Immature natural killer cell (primary cell): ENCODE measurements at regions not wholly inside any gene's neighbourhood (a gene's known extent, or its start where the extent isn't known, plus 50 kb on each side); places are given as distances from the start of the nearest gene placed in this dataset.

Experiments used
- DNase-seq, 3 donors: peaks; one replicate each; pipeline ENCODE4 v3.0.0; 2022; ENCODE audit warnings: mixed read lengths in 1 of 3
- H3K27ac Mint-ChIP-seq, 6 donors: one replicate each; pipeline ENCODE4 v1.8.0; 2020; ENCODE audit warnings: mixed read lengths in 6 of 6, mild to moderate bottlenecking in 5 of 6, inconsistent platforms in 4 of 6, moderate library complexity in 3 of 6
- H3K27me3 Mint-ChIP-seq, 3 donors: one replicate each; pipeline ENCODE4 v1.8.0; 2020 to 2021; ENCODE audit warnings: low read depth in 3 of 3, mild to moderate bottlenecking in 3 of 3, mixed read lengths in 3 of 3, moderate library complexity in 3 of 3, inconsistent platforms in 1 of 3
- H3K36me3 Mint-ChIP-seq, 3 donors: one replicate each; pipeline ENCODE4 v1.8.0; 2020; ENCODE audit warnings: mixed read lengths in 3 of 3, inconsistent platforms in 2 of 3, mild to moderate bottlenecking in 2 of 3
- H3K4me1 Mint-ChIP-seq, 2 donors: one replicate each; pipeline ENCODE4 v1.8.0; 2020; ENCODE audit warnings: inconsistent platforms in 2 of 2, mild to moderate bottlenecking in 2 of 2, mixed read lengths in 2 of 2, moderate library complexity in 1 of 2
- H3K4me3 Mint-ChIP-seq, 5 donors: one replicate each; pipeline ENCODE4 v1.8.0; 2020; ENCODE audit warnings: mild to moderate bottlenecking in 5 of 5, mixed read lengths in 5 of 5, inconsistent platforms in 3 of 5, moderate library complexity in 3 of 5
- H3K9me3 Mint-ChIP-seq, 6 donors: one replicate each; pipeline ENCODE4 v1.8.0; 2020; ENCODE audit warnings: mild to moderate bottlenecking in 6 of 6, mixed read lengths in 6 of 6, inconsistent platforms in 4 of 6, moderate library complexity in 3 of 6

DNA sequence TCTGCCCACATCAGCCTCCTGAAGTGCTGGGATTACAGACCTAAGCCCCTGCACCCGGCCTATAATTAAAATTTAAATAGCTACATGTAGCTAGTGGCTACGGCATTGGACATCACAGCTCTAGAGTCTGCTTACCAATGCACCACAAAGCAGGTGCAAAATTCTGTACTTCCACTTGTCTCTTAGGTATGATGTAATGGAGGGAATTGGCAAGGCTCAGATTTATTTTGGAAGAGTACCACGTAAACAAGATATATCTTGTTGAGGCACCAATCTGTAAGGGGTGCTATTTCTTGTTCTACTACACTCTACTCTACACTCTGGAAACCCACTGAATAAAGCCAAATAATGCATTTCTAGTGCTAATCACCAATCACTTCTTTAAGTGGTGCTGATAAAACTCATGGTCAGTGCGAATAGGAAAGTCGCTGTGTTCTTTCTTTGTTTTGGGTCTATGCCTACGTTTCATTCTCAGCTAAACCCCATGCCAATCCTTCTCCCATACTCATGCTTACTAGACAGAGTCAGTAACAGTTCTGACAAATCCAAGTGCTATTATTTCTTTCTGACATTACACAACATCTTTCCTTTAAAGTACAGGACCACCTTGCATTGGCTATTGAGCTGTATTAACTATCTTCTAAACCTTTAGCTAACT, 92.3 kb downstream of the GC start:
- peaks cover 2 to 6% (median 4%) of the 10 kb centered on the region in 3 donors for H3K27me3 Mint-ChIP-seq
- DNase-seq: no peak
- no peak overlapping the region for H3K27ac Mint-ChIP-seq
- H3K36me3 Mint-ChIP-seq: no peaks in the 10 kb centered on the region
- no peaks in the 10 kb centered on the region for H3K4me1 Mint-ChIP-seq
- H3K9me3 Mint-ChIP-seq: no peaks in the 10 kb centered on the region
- H3K4me3 Mint-ChIP-seq: no peak overlapping the region

DNA sequence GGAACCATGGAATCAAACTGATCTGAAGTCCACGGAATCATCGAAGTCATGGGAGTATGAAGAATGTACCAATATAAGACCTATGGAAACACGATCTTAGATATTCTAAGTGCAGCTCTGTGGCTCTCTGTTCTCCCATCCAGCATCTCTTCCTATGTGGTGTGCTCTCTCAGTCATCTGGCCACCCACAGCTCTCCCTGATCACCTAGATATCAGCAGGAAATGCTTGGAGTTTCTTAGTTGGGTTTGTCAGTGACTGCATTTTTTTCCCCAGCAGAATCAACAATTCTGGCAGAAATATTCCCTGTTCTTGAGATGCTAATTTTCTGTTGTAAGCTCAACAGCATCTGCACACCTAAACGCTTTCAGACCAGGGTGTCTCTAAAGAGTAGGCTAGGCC, 94.1 kb downstream of the GC start:
- H3K4me1 Mint-ChIP-seq: no peaks in the 10 kb centered on the region
- H3K9me3 Mint-ChIP-seq: no peaks in the 10 kb centered on the region
- no peak overlapping the region for H3K27ac Mint-ChIP-seq
- no peaks in the 10 kb centered on the region for H3K36me3 Mint-ChIP-seq
- H3K27me3 Mint-ChIP-seq: peaks cover 2 to 6% (median 4%) of the 10 kb centered on the region in 3 donors
- H3K4me3 Mint-ChIP-seq: no peak overlapping the region
- no peak for DNase-seq

DNA sequence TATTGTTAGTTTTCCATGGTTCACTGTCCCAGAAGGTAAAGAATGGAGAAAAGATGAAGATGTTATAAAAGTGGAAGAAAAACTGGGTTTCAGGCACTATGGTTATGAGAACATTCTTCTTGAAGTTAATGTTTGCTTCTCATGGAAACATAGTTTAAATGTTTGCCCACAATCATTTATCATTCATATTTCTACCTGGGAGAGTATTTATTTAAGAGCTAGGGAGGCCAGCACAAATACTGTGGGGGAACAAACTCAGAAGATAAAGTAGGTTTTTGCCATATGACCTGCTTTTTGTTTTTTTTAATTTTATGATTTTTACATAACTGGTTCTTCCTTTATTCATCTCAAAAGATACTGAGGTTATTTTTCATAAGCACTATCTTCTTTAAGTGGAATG, 96.8 kb downstream of the GC start:
- Mint-ChIP-seq H3K4me1 (no peaks in the 10 kb centered on the region), H3K36me3 (no peaks in the 10 kb centered on the region)

DNA sequence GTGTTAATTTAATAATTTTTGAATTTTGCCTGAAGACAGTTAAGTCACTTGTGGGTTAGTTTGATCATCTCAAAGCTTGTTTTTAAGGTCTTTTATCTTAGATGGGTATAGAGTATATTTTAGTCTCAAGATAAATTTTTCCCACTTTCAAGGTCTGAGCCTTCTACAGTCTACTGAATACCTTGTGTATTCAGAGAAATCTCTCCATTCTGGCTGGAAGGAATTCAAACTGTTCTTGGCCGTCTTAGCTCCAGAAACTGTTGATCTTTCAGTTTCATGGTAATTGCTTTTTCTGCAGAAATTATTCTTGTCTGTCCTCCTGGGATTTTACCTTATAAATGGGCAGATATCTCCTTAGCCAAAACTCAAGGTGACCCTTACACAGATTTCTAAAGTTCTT, 97.9 kb downstream of the GC start:
- no peaks in the 10 kb centered on the region for H3K9me3 Mint-ChIP-seq
- H3K4me3 Mint-ChIP-seq: no peak overlapping the region
- no peaks in the 10 kb centered on the region for H3K4me1 Mint-ChIP-seq
- H3K27ac Mint-ChIP-seq: no peak overlapping the region
- H3K36me3 Mint-ChIP-seq: no peaks in the 10 kb centered on the region
- DNase-seq: no peak
- H3K27me3 Mint-ChIP-seq: peaks cover 2 to 9% (median 2%) of the 10 kb centered on the region in 3 donors

More for the DNA sequence above, 96.8 kb downstream of the GC start:
- peaks cover 2 to 9% (median 2%) of the 10 kb centered on the region in 3 donors for H3K27me3 Mint-ChIP-seq
- H3K9me3 Mint-ChIP-seq: no peaks in the 10 kb centered on the region
- no peak for DNase-seq
- no peak overlapping the region for H3K27ac Mint-ChIP-seq
- no peak overlapping the region for H3K4me3 Mint-ChIP-seq

DNA sequence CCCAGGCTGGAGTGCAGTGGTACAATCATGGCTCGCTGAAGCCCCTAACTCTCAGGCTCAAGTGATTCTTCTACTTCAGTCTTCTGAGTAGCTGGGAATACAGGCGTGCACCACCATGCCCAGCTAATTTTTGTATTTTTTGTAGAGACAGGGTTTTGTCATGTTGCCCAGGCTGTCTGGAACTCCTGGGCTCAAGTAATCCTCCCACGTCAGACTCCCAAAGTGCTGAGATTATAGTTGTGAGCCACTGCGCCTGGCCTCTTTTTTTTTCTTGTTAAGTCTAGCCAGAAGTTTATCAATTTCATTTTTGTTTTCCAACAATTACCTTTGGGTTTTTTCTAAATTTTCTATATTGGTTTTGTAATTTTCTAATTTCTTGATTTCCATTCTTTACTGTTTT, 100.6 kb downstream of the GC start:
- no peak overlapping the region for H3K27ac Mint-ChIP-seq
- no peaks in the 10 kb centered on the region for H3K36me3 Mint-ChIP-seq
- H3K9me3 Mint-ChIP-seq: no peaks in the 10 kb centered on the region
- H3K4me1 Mint-ChIP-seq: no peaks in the 10 kb centered on the region
- H3K4me3 Mint-ChIP-seq: no peak overlapping the region
- DNase-seq: no peak
- peaks cover 3 to 9% (median 3%) of the 10 kb centered on the region in 3 donors for H3K27me3 Mint-ChIP-seq

DNA sequence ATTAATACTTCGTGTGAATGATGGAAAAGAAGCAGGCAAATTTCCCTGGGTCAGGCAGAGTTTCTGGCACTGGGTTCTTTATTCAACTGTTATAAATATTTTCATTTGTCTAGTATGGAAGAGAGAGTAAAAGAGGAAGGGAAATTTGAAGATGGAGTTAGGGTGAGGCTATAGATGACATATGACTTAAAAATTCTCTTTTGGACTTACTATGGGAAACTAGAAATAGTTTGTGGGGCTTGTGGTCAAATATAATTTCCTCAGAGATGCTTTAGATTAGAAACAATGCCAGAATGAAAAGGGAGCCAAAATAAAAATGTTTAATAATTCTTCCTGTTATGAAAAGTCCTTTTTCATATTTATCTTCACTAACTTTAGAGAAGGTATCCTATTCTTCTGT, 103.2 kb downstream of the GC start:
- Mint-ChIP-seq H3K9me3 (no peaks in the 10 kb centered on the region), H3K4me3 (no peak overlapping the region), H3K4me1 (no peaks in the 10 kb centered on the region), H3K27ac (no peak overlapping the region), H3K27me3 (peaks cover 3 to 5% (median 3%) of the 10 kb centered on the region in 3 donors), H3K36me3 (no peaks in the 10 kb centered on the region)
- DNase-seq: no peak

DNA sequence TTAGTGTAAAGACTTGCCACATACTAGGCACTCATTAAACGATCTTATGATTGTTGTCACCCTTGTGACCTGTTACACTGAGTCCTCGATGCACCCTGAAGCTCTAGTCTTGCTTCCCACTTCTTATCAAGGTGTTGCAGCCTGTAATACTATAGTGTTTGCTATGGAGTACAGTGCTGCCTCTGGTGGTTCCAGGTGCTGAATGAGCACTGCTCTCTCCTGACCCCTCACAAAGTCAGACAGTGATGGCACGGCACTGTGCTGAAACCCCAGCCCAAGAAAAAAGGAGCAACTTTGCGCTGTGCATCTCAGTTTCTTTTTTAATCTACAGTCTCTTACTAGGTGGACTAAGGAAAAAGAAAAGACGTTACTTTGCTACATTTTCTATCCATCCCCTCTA, 106.3 kb downstream of the GC start:
- no peaks in the 10 kb centered on the region for H3K4me1 Mint-ChIP-seq
- no peak overlapping the region for H3K27ac Mint-ChIP-seq
- no peak for DNase-seq
- H3K4me3 Mint-ChIP-seq: no peak overlapping the region
- H3K36me3 Mint-ChIP-seq: no peaks in the 10 kb centered on the region
- no peaks in the 10 kb centered on the region for H3K9me3 Mint-ChIP-seq
- H3K27me3 Mint-ChIP-seq: peaks cover under 1 to 3% (median 2%) of the 10 kb centered on the region in 3 donors

DNA sequence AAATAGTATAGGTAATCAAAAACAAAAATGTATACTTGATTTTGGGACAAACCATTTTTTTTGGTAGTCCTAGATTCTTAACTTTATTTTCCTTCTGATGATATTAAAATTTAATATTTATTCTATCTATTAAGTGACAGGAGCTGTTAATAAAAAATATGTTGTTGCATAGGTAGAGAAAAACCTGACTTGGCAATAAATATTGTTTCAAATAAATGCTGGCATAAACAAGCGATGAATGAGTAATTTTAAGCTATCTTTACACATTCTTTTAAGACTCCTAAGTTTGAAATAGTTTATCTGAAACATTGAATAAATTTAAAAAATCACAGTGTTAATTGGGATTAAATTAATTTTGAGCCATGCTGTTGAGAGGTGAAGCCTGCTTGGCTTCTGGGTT, 114.6 kb downstream of the GC start:
- no peak overlapping the region for H3K4me3 Mint-ChIP-seq
- peaks cover 3 to 13% (median 5%) of the 10 kb centered on the region in 3 donors for H3K27me3 Mint-ChIP-seq

DNA sequence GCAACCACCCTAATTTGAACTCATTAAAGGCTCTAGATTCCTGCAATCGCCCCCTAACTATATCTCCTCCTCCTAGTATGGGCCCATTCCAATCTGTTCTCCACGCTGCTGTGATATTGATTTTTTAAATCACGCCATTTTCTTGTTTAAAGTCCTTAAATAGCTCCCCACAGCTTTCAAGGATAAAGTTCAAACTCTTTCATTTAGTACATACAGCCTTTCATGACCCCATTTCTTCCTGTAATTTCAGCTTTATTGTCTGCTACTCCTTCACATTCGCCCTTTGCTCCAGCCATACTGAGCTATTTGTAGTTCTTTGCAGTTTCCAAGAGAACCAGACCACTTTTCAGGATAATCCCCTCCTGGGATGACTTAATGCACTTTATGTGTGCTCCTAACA, 118.5 kb downstream of the GC start:
- Mint-ChIP-seq H3K4me3 (no peak overlapping the region), H3K27ac (no peak overlapping the region), H3K36me3 (no peaks in the 10 kb centered on the region), H3K27me3 (peaks cover 5 to 26% (median 6%) of the 10 kb centered on the region in 3 donors), H3K9me3 (peaks cover 0 to 16% (median 0%) of the 10 kb centered on the region in 6 donors), H3K4me1 (peaks cover 0 to 8% of the 10 kb centered on the region in 2 donors)
- DNase-seq: no peak

More for the DNA sequence above, 114.6 kb downstream of the GC start:
- DNase-seq: no peak
- no peaks in the 10 kb centered on the region for H3K36me3 Mint-ChIP-seq
- H3K4me1 Mint-ChIP-seq: no peaks in the 10 kb centered on the region
- H3K9me3 Mint-ChIP-seq: peaks cover 0 to 9% (median 0%) of the 10 kb centered on the region in 6 donors
- no peak overlapping the region for H3K27ac Mint-ChIP-seq

DNA sequence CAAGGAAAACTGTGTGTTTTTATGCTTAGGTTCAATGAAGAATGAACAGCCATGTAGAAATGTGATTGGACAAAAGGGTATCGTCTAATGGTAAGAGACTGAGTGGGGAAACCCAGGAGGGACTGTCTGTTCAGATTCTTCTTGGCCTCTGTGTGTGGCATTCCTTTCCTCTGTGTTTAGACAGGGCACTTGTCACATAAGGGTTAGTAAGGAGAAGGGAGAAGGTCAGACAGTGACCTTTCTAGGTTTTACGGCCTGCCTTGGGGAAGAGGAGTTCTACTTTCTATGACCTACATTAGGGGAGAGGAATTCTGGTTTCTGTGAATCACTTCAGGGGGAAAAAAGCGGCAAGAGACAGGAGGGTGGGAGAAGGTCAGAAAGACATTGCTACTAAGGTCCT, 119.5 kb downstream of the GC start:
- Mint-ChIP-seq H3K4me3 (no peak overlapping the region), H3K27ac (no peak overlapping the region), H3K9me3 (peaks cover 0 to 16% (median 0%) of the 10 kb centered on the region in 6 donors), H3K36me3 (no peaks in the 10 kb centered on the region), H3K4me1 (peaks cover 0 to 8% of the 10 kb centered on the region in 2 donors), H3K27me3 (peaks cover 6 to 28% (median 9%) of the 10 kb centered on the region in 3 donors)
- no peak for DNase-seq

DNA sequence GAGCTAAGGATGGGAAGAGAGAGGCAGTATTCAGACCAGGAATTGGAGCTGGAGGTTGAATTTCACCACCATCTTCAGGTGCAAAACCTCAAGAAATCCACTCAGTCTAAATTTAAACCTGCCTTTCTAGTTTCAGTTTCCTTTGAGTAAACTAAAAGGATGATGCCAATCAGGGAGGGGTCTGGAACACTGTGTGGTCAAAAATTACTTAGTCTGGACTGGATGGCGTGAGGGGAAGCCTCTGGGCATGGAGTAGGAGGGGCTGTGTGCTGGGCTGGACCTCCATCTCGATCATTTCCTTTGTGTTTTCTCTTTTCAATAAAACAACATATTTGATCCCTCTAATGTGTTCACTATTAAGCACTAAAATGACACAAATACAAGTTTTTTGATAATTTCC, 120.1 kb downstream of the GC start:
- Mint-ChIP-seq H3K27ac (no peak overlapping the region), H3K27me3 (peaks cover 6 to 26% (median 9%) of the 10 kb centered on the region in 3 donors), H3K4me3 (no peak overlapping the region), H3K9me3 (peaks cover 0 to 15% (median 0%) of the 10 kb centered on the region in 6 donors), H3K36me3 (no peaks in the 10 kb centered on the region), H3K4me1 (peaks cover 0 to 8% of the 10 kb centered on the region in 2 donors)
- DNase-seq: no peak

DNA sequence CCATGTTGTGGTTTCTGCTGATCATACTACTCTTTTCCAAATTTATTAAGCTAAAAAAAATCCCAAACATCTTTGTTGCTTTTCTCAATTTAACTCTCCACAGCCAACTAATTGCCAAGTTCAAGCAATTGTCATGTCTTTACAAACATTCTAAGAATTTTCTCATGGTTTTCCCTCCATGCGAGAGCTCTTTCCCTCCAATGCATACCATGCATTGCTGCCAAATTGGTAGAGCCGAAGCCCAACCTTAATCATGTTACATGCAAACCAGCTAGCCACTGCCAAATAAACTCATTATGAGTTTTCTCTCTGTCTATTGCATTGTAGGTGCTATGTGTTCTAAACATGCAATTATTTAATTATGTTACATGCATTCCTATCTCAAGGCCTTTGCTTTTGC, 123.9 kb downstream of the GC start:
- H3K4me3 Mint-ChIP-seq: no peak overlapping the region
- no peak for DNase-seq
- H3K36me3 Mint-ChIP-seq: no peaks in the 10 kb centered on the region
- H3K4me1 Mint-ChIP-seq: peaks cover 0 to 8% of the 10 kb centered on the region in 2 donors
- H3K27me3 Mint-ChIP-seq: peaks cover 6 to 23% (median 7%) of the 10 kb centered on the region in 3 donors
- H3K27ac Mint-ChIP-seq: no peak overlapping the region
- H3K9me3 Mint-ChIP-seq: peaks cover 0 to 8% (median 0%) of the 10 kb centered on the region in 6 donors

DNA sequence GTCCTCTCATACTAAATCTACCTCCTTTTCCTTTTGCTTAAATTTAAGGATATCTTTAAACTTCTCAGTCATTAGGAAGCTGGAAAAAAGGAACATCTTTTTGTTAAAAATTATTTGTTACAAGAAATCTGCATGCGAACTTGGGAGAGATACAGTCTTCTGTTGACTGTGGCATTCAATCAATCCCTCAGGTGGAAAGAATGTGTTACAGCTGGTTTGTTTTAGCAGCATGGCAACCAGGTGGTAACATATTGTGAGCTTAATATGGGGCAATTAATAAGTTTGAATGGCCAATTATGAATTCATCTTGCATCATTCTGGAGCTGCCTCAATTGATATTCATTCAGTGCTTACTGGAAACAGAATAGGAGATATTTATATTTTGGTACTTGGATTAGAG, 135.0 kb downstream of the GC start:
- Mint-ChIP-seq H3K9me3 (peaks cover 0 to 11% (median 0%) of the 10 kb centered on the region in 6 donors), H3K4me1 (no peaks in the 10 kb centered on the region), H3K27me3 (peaks cover 0 to 15% (median 2%) of the 10 kb centered on the region in 3 donors), H3K27ac (no peak overlapping the region), H3K36me3 (no peaks in the 10 kb centered on the region), H3K4me3 (no peak overlapping the region)
- no peak for DNase-seq

DNA sequence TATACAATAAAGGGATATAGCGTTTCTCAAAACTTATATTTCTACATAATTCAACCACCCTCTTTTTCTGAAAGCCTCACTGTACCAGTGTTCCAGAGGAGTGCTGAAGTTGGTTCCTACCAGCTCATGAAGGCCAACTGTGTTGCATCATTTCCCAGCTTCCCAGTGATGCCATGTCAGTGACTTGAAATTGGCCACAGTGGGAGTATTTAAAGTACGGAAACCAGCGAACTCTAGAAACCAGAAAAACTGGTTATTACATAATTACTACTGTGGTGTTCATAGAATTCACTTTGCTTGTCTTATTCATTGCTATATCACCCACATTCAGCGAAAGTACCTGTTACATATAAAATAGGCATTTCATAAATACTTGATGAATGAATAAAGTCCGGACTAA, 135.4 kb downstream of the GC start:
- Mint-ChIP-seq H3K27me3 (peaks cover 0 to 15% (median 2%) of the 10 kb centered on the region in 3 donors), H3K36me3 (no peaks in the 10 kb centered on the region), H3K27ac (no peak overlapping the region), H3K4me3 (no peak overlapping the region), H3K9me3 (peaks cover 0 to 11% (median 0%) of the 10 kb centered on the region in 6 donors), H3K4me1 (no peaks in the 10 kb centered on the region)
- DNase-seq: no peak

DNA sequence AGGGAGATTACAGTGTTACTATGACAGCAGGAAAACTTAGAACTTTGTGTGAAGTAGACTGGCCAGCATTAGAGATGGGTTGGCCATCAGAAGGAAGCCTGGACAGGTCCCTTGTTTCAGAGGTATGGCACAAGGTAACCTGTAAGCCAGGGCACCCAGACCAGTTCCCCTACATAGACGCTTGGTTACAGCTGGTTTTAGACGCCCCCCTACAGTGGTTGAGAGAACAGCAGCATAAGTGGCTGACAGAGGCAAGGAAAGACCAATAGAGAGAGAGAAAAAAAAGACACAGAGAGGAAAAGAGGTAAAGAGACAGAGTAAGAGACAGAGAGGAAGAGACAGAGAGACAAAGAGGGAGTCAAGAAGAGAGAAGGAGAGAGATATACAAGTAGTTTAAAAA, 144.5 kb downstream of the GC start:
- Mint-ChIP-seq H3K36me3 (peaks cover 0 to 7% (median 0%) of the 10 kb centered on the region in 3 donors), H3K4me1 (no peaks in the 10 kb centered on the region), H3K9me3 (peaks cover 0 to 10% (median 0%) of the 10 kb centered on the region in 6 donors), H3K27me3 (peaks cover 5 to 9% (median 5%) of the 10 kb centered on the region in 3 donors), H3K4me3 (no peak overlapping the region), H3K27ac (no peak overlapping the region)
- DNase-seq: no peak
